ENCODE measurements at regions not wholly inside any gene's neighbourhood (a gene's known extent, or its start where the extent isn't known, plus 50 kb on each side); places are given as distances from the start of the nearest gene placed in this dataset.

DNA sequence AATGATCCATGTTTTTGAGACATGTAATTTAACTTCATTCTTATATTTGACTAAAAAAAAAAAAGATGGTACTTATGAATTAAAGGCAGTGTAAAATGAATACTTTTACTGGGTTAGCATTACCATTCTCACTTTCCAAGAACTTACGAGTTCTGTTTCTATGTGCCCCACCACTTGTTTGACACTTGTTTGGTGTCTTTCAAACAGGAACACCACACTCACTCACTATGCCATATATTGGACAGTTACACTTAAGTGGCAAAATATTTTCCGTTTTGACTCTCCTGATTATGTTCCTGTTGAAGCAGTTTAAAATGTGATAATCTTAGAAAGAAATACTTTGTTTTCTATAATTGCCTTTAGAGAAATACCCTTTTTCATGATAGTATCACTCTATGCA, 56.6 kb upstream of the ATXN7L3B start:
- WGBS = 71% methylated on average over 2 of the region's 2 CpGs
- no peak for ATAC-seq
- Histone ChIP-seq H3K27ac (ENCODE audit: low read length) (no peak overlapping the region), H3K27me3 (ENCODE audit: control insufficient read depth, insufficient read depth) (no peaks in the 10 kb centered on the region), H3K9me3 (ENCODE audit: control insufficient read depth, low read length) (no peaks in the 10 kb centered on the region), H3K4me1 (ENCODE audit: control insufficient read depth, insufficient read depth, low read length) (no peaks in the 10 kb centered on the region), H3K4me3 (ENCODE audit: low read length) (no peak overlapping the region)
- DNase-seq = no peak
- intact Hi-C loops (cut with DNase I) = loop anchor here in 1 of 4 donors (5.0 kb wide), 1 partner anchor 81 kb away; no protein-coding TSS in a partner anchor

DNA sequence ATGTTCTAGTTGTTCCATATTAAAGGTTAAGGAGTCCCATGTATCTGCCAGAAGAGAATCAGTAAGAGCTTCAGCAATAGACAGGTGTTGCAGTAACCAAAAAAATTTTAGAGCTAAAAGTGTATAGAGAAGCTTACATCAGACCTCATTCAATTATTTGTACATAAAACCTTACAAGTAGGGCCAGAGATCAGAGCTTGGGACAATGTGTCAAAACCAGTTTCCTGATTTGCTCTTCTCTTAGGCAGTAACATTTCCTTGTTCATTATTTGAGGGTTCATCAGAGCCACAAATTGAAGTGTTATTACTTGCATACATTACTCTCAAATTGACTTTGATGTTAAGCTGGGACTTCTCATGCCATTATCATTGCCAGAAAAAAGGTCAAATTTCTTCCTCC, 55.5 kb upstream of the ATXN7L3B start:
- intact Hi-C loops (cut with DNase I) = loop anchor here in 1 of 4 donors (5.0 kb wide), 1 partner anchor 80 kb away; no protein-coding TSS in a partner anchor
- Histone ChIP-seq H3K27me3 (ENCODE audit: control insufficient read depth, insufficient read depth) (no peaks in the 10 kb centered on the region), H3K4me3 (ENCODE audit: low read length) (no peak overlapping the region), H3K4me1 (ENCODE audit: control insufficient read depth, insufficient read depth, low read length) (no peaks in the 10 kb centered on the region), H3K27ac (ENCODE audit: low read length) (no peak overlapping the region), H3K9me3 (ENCODE audit: control insufficient read depth, low read length) (no peaks in the 10 kb centered on the region)
- no peak for DNase-seq
- ATAC-seq = no peak

DNA sequence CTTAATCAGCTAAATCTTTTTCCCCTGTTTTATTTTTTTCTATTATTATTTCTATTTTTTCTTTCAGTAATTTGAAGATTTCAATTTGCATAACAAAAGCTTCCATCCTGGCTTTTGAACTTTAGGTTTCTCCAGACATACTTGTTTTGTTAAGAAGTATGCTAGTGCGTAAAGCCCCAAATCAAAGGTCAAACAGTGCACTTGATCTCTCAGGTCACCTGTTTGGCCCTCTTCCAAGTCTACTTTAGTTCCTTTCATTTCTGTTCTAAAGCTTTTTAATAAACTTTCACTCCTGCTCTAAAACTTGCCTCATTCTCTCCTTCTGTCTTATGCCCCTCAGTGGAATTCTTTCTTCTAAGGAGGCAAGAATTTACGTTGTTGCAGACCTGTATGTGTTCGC, 54.6 kb upstream of the ATXN7L3B start:
- intact Hi-C loops (cut with DNase I) = loop anchor here in 1 of 4 donors (5.0 kb wide), 1 partner anchor 79 kb away; no protein-coding TSS in a partner anchor

More for the DNA sequence above, 54.6 kb upstream of the ATXN7L3B start:
- ATAC-seq (no peak), DNase-seq (no peak)
- 58% methylated on average over 3 of the region's 3 CpGs for WGBS
- Histone ChIP-seq H3K27me3 (ENCODE audit: control insufficient read depth, insufficient read depth) (no peaks in the 10 kb centered on the region), H3K27ac (ENCODE audit: low read length) (no peak overlapping the region), H3K9me3 (ENCODE audit: control insufficient read depth, low read length) (no peaks in the 10 kb centered on the region), H3K4me1 (ENCODE audit: control insufficient read depth, insufficient read depth, low read length) (no peaks in the 10 kb centered on the region), H3K4me3 (ENCODE audit: low read length) (no peak overlapping the region)
